Activated CD8-positive, alpha-beta memory T cell treated with anti-CD3 and anti-CD28 coated beads for 24 hours (primary cell): ENCODE measurements at regions not wholly inside any gene's neighbourhood (a gene's known extent, or its start where the extent isn't known, plus 50 kb on each side); places are given as distances from the start of the nearest gene placed in this dataset.

Source experiments
- DNase-seq: peaks from one replicate; pipeline ENCODE4 v3.0.0-alpha.2; 2020

GRCh38 chr6:170176898-170177771, 113.7 kb downstream of the DLL1 start:
- DNase-seq: peak; percentile 52

GRCh38 chr6:170176136-170176897, 114.6 kb downstream of the DLL1 start:
- DNase-seq: peak; percentile 51

GRCh38 chr6:170175644-170176135, 115.2 kb downstream of the DLL1 start:
- DNase-seq: no peak

GRCh38 chr6:170174771-170175643, 115.9 kb downstream of the DLL1 start:
- peak; percentile 44 for DNase-seq

- DNase-seq: peak; percentile 40
These were observed 116.6 kb downstream of the DLL1 start for GRCh38 chr6:170174124-170174770.

GRCh38 chr6:170173335-170173881, 117.5 kb downstream of the DLL1 start:
- peak; percentile 41 for DNase-seq

GRCh38 chr6:170172825-170173256, 118.0 kb downstream of the DLL1 start:
- DNase-seq: peak; percentile 46

GRCh38 chr6:170172392-170172791, 118.5 kb downstream of the DLL1 start:
- no peak for DNase-seq

GRCh38 chr6:170167657-170168159, 123.2 kb downstream of the DLL1 start:
- DNase-seq: no peak

GRCh38 chr6:170166511-170167122, 124.3 kb downstream of the DLL1 start:
- no peak for DNase-seq

- no peak for DNase-seq
These were observed 125.3 kb downstream of the DLL1 start for GRCh38 chr6:170165471-170166117.

GRCh38 chr6:170165085-170165470, 125.8 kb downstream of the DLL1 start:
- no peak for DNase-seq

- no peak for DNase-seq
These were observed 126.5 kb downstream of the DLL1 start for GRCh38 chr6:170164271-170164900.

- DNase-seq: no peak
These were observed 127.3 kb downstream of the DLL1 start for GRCh38 chr6:170163405-170164170.

GRCh38 chr6:170162775-170163404, 128.0 kb downstream of the DLL1 start:
- no peak for DNase-seq

GRCh38 chr6:170162011-170162774, 128.7 kb downstream of the DLL1 start:
- no peak for DNase-seq

- no peak for DNase-seq
These were observed 130.0 kb downstream of the DLL1 start for GRCh38 chr6:170160628-170161611.
